ENCODE measurements at regions not wholly inside any gene's neighbourhood (a gene's known extent, or its start where the extent isn't known, plus 50 kb on each side); places are given as distances from the start of the nearest gene placed in this dataset.

DNA sequence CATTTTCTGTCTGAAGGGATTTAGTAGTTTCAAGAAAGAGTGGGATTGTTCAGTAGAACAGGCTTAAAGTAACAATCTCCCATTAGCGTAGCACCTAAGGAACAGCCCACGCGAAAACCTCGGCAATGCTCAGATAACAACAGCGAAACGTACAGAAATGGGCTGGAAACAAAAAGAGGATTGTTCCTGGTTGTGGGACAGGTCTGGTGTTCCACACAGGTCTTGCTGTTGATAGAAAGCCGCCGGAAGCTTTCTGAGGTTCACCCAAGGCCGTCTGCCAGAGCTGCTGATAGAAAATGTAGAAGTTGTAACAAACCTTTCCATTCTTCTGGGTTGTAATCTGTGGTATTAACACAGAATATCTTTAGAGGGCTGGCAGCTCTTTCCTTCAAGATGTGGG lies 69.4 kb upstream of the CLCN4 start:
- TF ChIP-seq, protein P1, sequence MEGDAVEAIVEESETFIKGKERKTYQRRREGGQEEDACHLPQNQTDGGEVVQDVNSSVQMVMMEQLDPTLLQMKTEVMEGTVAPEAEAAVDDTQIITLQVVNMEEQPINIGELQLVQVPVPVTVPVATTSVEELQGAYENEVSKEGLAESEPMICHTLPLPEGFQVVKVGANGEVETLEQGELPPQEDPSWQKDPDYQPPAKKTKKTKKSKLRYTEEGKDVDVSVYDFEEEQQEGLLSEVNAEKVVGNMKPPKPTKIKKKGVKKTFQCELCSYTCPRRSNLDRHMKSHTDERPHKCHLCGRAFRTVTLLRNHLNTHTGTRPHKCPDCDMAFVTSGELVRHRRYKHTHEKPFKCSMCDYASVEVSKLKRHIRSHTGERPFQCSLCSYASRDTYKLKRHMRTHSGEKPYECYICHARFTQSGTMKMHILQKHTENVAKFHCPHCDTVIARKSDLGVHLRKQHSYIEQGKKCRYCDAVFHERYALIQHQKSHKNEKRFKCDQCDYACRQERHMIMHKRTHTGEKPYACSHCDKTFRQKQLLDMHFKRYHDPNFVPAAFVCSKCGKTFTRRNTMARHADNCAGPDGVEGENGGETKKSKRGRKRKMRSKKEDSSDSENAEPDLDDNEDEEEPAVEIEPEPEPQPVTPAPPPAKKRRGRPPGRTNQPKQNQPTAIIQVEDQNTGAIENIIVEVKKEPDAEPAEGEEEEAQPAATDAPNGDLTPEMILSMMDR (conservative IDR thresholded peaks at IDR 0.05): no peak
- no peak for TF ChIP-seq EZH2 (IDR thresholded peaks at IDR 0.05; ENCODE audit: low read depth)

Data from PC-9 (cell line).